ENCODE measurements at regions not wholly inside any gene's neighbourhood (a gene's known extent, or its start where the extent isn't known, plus 50 kb on each side); places are given as distances from the start of the nearest gene placed in this dataset.
"Not testable (repeated sequence)": the region's sequence is repeated elsewhere in the genome, so short reads cannot be mapped to it uniquely, and the experiment has no call there.

DNA sequence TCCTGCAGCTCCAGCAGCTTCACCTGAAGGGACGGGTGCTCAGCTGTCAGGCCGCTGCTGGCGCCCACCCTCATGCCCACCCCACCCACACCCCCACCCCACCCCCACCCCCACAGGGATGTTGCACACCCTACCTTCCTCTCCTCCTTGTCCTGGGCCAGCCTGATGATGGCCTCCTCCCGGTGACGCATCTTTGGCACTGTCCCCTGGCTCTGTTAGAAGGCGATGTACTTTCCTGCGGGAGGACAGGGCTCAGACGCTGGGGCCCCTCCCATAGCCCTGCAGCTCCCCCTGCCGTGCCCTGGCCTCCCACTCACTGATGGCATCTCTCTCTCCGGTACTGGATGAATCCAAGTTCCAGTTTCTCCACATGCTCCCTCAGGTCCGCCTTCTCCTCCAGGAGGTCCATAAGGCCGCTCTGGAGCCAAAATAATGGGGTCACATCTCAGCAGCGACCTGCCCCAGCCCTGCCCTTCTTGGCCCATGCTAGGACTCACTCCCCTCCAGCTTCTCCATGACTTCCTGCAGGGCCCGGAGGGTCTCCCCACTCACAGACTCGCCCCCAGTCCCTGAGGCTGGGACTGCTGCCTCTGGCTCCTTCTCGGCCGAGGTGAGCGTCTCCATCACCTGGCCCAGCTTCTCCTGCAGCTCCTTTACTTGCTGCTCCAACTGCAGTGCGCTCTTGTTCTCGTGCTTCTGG is 55.2 kb downstream of the GOLGA8B start:
- not testable (repeated sequence) for DNase-seq (ENCODE audit: low read depth in 4 of 4, low spot score in 3 of 4)

DNA sequence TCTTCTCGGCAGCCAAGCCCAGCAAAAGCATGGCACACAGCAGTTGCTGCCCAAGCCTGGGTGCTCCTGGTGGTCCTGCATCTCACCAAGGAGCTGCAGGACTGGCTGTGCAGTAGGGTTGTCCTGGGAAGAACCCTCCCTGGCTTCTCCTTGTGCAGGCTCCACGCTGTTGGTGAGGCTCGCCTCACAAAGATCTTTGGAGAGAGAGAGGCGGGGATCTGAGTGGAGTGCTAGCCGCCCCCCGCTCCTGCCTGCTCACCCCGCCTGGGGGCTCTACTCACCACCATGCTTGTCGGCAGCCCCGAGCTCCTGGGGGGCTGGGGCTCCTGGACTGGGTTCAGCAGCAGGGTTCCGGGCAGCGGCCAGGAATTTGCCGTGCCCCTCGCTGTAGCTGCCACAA is 55.8 kb downstream of the GOLGA8B start:
- DNase-seq (ENCODE audit: low read depth in 4 of 4, low spot score in 3 of 4), result not testable (repeated sequence)

DNA sequence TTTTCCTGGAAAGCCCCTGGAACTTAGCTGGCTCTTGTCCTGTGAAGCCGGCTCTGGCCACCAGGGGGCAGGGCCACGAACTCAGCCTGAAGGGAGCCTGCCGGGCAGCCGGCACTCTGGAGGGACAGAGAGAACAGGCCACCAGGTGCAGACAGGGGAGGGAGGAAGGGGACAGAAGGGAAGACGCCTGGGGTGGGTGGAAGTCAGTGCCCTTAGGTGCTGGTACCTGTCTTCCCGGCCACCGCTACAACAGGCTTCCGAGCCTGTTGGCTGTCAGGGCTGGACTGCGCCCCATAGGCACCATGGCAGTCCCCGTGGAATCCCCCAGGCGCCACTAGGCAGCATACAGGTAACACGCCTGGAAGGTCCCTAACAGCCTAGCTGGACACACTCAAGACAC is 59.6 kb downstream of the GOLGA8B start:
- not testable (repeated sequence) for DNase-seq (ENCODE audit: low read depth in 4 of 4, low spot score in 3 of 4)

DNA sequence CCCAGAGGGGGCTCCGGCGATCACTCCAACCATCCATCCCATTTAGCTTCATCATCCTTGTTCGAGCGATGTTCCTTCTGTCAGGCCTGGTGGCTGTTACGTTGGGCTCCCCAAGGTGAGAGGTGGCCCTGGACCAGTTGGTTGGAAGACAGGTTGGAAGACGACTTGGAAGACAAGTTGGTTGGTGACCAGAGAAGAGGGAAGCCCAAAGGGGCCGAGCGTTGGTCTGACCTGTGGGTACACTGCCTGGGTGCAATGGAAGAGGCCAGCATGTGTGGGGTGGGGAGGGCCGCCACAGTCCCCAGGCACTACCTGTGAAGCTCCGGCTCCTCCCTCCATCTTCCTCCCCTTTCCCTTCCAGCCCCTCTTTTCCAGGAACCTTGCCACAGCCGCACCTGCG is 60.9 kb downstream of the GOLGA8B start:
- DNase-seq (ENCODE audit: low read depth in 4 of 4, low spot score in 3 of 4), result not testable (repeated sequence)

DNA sequence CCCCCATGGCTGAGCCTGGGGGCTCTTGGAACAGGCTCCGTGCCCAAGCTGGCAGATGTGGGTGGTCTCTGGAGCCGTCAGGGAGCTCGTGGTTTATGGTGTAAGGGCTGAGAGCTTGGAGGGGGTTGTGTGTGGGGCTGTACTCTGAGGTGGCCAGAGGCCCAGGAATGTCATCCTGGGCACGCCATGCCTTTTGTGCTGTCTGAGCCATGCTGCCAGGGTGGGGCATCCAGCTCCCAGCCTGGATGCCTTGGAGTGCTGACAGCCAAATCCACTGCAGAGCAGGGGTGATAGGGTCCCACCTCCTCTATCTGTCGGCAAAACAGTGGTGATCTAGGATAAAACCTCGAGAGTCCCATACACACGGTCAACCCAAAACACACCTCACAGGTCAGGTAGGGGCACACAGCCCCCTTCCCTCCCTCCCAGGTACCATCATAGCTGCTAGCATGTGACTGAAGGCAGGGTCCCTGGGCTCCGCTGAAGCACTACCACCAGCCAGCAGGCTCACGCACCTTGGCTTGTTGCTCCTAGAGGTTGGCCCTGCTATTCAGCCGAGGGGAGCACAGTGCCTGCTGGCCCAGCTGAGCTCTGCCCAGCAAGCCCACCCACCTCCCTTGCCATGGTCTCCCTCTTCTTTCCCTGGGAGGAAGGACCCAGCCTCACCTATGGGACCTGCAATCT is 61.5 kb downstream of the GOLGA8B start:
- not testable (repeated sequence) for DNase-seq (ENCODE audit: low read depth in 4 of 4, low spot score in 3 of 4)

DNA sequence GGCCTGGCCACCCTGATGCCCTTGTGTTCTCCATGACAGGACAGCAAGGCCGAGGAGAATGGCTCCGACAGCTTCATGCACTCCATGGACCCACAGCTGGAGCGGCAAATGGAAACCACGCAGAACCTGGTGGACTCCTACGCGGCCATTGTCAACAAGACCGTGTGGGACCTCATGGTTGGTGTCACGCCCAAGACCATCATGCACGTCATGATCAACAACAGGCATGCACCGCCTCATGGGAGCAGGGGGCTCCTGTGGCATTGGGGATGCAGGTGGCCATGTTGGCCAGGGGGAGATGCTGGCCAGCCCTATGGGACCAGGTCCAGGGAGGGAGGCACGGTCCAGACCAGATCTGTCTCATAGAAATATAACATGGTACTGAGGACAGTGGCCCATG is 62.9 kb downstream of the GOLGA8B start:
- DNase-seq (ENCODE audit: low read depth in 4 of 4, low spot score in 3 of 4), result no peak

DNA sequence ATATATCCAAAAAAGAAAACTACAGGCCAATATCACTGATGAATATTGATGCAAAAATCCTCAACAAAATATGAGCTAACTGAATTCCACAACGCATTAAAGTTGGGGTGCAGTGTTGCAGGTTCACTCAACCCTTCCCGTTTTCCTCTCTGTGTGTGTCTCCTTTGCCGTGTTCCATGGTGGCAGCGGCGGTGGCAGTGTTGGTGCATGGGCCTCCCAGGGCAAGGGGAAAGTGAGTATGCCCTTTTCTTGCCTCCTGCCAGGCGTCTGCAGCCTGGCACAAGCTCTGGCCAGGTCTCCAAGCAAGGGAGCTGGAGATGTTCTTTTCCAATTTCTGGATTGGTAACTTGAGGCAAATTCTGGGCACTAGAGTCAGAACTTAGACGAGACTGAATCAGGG is 63.4 kb downstream of the GOLGA8B start:
- DNase-seq (ENCODE audit: low read depth in 4 of 4, low spot score in 3 of 4), result not testable (repeated sequence)

DNA sequence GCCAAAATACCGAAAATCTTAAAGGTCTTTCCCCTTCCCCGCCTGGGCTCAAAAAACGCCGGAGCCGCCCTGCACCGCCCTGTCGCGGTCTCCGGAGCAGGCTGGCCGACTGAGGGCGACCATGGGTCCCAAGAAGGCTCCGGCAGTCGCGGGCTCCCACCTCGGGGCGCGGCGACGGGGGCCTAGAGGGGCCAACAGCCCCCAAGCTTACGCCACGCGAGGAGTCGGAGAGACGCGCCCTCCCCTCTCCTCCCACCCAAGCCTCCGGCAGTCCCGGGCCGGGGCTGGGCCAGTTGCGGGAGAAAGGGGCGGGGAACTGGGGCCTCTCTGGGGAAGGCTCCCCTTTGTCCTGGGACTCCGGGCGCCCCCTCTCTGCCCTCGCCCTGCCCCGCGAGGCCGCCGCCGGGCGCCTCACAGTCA is 69.2 kb downstream of the GOLGA8B start:
- peak in 1 of 4 donors; percentile 35 for DNase-seq (ENCODE audit: low read depth in 4 of 4, low spot score in 3 of 4)

DNA sequence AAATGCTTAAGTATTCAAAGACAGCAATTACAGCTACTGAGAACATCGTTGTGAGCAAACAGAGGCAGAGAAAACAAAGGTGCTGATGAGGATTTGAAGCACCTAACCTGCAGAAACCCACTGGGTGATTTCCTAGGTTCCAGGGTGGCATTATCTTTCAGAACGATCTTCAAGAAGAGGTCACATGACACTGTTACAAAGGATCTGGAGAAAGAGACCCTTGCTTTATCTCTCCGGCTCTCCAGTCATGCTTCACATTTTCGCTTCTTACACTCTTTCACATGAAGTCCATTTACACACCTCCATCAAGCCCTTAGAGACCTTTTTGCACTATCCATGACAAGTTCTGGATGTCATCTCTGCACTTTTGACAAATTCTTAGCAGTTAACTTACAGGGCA is 70.8 kb downstream of the GOLGA8B start:
- DNase-seq (ENCODE audit: low read depth in 4 of 4, low spot score in 3 of 4), result no peak

DNA sequence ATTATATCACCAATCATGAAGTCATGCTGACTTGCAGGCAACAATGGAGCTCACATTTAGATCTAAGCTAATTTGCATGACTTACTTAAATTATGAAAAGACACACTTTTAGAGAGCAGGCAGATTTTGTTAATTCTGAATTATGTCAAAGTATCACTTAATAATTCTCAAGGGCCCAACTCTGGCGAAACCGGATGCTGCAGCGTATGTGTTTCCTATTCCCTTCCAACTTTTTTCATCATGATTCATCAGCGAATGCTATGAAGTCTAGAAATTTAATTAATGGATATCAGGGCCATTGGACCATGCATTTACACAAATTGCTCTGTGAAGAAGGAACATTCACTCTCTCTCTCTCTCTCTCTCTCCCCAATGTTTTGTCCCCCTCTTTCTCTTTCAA is 63.5 kb upstream of the GOLGA8A start:
- no peak for DNase-seq (ENCODE audit: low read depth in 4 of 4, low spot score in 3 of 4)

DNA sequence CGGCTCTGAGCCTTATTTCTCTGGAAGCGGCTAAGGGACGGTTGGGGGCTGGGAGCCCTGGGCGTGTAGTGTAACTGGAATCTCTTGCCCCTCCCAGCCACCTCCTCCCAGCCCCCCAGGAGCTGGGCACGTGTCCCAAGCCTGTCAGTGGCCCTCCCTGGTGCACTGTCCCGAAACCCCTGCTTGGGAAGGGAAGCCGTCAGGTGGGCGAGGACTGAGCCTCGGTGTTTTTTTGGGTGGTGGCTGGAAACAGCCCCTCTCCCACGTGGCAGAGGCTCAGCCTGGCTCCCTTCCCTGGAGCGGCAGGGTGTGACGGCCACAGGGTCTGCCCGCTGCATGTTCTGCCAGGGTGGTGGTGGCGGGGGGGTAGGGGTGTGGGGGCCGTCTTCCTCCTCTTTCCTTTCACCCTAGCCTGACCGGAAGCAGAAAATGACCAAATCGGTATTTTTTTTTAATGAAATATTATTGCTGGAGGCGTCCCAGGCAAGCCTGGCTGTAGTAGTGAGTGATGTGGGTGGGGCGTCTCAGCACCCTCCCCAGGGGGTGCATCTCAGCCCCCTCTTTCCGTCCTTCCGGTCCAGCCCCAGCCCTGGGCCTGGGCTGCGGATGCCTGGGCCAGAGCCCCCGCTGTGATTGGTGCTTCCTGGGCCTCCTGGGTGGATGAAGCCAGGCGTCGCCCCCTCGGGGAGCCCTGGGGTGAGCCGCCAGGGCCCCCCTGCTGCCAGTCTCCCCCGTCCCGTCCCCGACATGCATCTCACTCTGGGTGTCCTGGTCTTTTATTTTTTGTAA is 58.8 kb upstream of the GOLGA8A start:
- DNase-seq (ENCODE audit: low read depth in 4 of 4, low spot score in 3 of 4), result no peak

DNA sequence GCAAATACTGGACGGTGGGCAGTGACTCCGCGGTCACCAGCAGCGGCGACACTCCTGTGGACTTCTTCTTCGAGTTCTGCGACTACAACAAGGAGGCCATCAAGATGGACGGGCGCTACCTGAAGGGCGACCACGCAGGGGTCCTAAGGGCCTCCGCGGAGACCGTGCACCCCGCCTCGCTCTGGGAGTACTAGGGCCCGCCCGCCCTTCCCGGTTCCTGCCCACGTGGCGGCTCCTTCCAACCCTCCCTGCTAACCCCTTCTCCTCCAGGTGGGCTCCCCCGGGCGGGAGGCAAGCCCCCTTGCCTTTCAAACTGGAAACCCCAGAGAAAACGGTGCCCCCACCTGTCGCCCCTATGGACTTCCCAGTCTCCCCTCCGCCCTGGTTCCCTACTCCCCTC is 58.1 kb upstream of the GOLGA8A start:
- DNase-seq (ENCODE audit: low read depth in 4 of 4, low spot score in 3 of 4), result not testable (repeated sequence)

DNA sequence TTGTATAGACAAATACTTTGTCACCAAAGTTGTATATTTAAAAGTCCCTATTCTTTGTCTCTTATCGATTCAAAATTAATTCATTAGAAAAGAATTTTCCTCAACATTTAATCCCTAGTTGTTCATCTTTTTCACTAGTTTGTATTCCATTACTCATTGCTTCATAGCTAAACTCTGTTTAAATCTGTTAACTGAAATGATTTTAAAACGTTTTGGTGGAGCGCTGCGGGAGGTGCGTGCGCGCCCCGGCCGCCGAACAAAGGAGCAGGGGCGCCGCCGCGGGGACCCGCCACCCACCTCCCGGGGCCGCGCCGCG is 56.4 kb upstream of the GOLGA8A start:
- DNase-seq (ENCODE audit: low read depth in 4 of 4, low spot score in 3 of 4), result no peak

DNA sequence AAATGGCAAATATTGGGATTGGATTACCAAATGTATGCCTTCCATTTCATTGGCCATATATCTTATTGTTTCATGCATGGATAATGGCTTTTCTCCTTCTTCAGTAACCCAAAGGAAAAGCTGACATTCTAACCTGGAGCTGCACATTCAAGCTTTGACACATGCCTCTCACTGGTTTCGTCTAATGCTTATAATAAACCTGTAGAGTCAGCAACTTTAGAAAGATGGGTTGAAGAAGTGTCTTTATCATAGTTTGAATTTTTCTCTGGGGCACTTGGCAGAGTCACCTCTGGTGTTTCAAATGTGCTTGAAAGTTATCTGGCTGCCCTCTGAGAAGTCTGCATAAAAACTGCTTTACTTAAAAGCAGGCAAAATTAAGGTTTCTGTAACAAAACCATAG is 55.4 kb upstream of the GOLGA8A start:
- DNase-seq (ENCODE audit: low read depth in 4 of 4, low spot score in 3 of 4), result no peak

DNA sequence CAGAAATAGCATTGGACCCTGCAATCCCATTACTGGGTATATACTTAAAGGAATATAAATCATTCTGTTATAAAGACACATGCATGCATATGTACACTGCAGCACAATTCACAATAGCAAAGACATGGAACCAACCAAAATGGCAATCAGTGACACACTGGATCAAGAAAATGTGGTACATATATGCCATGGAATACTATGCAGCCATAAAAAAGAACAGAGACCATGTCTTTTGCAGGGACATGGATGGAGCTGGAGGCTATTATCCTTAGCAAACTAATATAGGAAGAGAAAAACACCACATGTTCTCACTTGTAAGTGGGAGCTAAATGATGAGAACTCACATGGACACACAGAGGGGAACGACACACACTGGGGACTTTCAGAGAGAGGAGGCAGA is 53.9 kb upstream of the GOLGA8A start:
- DNase-seq (ENCODE audit: low read depth in 4 of 4, low spot score in 3 of 4), result not testable (repeated sequence)

DNA sequence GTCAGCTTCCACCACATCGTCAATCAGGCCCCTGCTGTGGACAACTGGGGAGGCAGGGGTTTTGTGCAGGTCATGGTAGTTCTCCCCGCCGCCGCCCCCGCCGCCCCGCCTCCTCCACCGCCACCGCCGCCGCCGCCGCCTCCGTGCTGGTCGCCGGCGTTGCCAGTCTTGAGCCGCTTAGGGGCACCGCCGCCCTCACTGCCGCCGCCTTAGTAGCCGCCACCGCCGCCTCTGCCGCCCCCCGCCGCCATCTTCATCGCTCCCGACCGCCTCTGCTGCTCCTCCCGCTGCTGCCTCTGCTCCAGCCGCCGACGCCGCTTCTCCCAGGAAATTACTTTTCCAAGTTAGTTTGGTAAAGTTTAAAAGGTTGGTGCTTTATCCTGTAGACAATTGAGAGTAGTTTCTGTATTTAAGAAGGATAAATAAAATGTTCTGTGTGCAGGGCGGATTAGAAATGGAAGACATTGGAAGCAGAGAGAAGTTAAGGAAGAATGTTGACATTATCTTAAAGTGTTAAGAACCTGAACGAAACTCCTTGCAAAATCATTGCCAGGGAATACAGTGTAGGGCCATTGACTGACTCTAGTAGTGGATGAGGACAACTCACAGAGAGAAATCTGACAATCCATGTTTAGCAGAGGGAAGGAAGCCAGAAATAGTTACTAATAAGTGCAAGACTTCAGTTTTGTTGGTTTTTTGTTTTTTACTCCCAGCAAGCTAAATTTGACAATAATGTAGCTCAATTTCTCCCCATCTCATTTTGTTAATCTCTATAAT is 53.0 kb upstream of the GOLGA8A start:
- DNase-seq (ENCODE audit: low read depth in 4 of 4, low spot score in 3 of 4), result no peak

DNA sequence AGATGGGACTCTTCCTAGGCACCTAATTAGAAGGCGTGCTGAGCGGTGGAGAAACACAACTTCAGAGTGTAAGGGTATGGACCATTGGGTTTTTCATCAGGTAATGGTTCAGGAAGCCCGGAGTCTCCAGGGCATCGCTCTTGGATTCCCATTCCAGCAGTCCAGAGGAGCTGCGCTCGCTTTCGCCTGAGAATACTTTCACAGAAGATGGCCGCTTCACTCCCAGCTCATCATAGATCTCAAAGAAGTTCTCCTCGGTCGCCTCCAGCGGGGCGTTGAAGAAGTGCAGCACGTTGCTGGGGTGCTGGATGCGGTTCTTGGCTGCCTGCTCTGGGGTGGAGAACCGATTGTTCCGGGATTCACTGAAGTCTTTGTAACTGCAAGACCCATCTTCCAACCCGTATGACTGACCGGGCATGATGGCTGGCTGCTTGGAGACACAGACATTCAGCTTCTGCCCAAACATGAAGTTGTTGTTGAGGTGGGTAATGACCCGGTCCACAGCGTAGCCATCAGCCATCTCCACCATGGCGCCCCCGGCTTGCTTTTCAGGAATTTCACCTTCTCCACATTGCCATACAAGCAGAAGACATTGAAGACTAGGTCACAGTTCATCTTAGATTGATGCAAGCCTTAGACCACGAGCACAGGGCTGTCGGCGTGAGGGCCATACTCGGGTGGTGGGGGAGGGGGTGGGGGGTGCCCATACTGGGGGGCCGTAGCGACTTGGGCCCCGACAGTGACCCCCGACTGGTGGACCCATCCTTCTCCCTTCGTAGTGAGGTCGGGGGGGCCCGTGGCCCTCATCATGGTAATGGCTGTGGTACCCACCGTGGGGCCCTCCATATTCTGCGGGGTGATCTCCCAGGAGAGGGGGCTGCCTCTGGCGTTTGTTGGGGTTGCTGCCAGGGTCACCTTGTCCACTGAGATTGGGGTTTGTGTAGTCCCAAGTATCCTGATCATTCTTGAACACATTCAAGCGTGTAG is 51.7 kb upstream of the GOLGA8A start:
- DNase-seq (ENCODE audit: low read depth in 4 of 4, low spot score in 3 of 4), result not testable (repeated sequence)

All from right renal pelvis (tissue), 4 donors.